ENCODE measurements at regions not wholly inside any gene's neighbourhood (a gene's known extent, or its start where the extent isn't known, plus 50 kb on each side); places are given as distances from the start of the nearest gene placed in this dataset.

DNA sequence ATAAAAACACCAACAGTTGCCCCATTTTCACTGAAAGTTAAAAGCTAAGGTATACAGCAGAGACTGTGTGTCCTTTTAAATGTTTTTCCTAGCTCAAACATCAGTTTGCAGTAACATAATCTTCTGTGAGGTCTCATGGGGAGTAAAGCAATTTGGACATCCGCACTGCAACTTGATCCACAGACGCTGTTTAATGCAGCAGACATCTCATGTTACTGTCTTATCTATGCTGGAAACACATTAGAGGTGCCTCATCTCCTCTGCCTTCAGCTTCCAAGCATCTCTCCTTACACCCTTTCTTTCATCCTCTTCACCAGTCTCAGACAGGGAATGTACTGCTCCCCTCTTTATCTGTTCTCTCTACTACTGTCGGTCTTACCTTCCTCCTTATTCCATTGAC is 53.7 kb upstream of the ATP11B start:
- DNase-seq: peak; percentile 32

- DNase-seq: no peak
These were observed 52.6 kb upstream of the ATP11B start for GRCh38 chr3:182740710-182741109.

DNA sequence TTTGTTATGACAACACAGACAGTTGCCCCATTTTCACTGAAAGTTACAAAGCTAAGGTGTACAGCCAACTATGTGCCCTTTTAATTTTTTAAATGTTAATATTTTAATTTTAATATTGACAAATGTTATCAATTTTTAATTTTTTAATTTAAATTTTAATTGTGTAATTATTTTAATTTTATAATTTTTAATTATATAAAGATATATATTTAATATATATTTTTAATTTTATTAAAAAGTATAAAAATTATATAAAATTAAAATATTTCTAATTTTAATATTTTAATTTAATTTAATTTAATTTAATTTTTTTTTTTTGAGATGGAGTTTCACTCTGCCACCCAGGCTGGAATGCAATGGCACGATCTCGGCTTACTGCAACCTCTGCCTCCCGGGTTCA is 52.1 kb upstream of the ATP11B start:
- no peak for DNase-seq
